Neural cell (in vitro differentiated cells): ENCODE measurements at regions not wholly inside any gene's neighbourhood (a gene's known extent, or its start where the extent isn't known, plus 50 kb on each side); places are given as distances from the start of the nearest gene placed in this dataset.
A peak's percentile ranks its signal among the peaks of the same experiment; 100 is the strongest.

Source experiments
- H2AFZ ChIP-seq: fragments of 200-600, 300-800 bp; sonication (generic), shearing (Covaris generic); 2 replicates; pipeline ENCODE4 v1.6.0; 2014; ENCODE audit warnings: low read depth, mild to moderate bottlenecking, antibody characterized with exemption, low read length, moderate library complexity
- H3F3A ChIP-seq: fragments of 200-600 bp; shearing (Covaris generic); 2 replicates; pipeline ENCODE4 v1.6.1; 2016; ENCODE audit warnings: mild to moderate bottlenecking, moderate library complexity, mixed read lengths, antibody characterized with exemption, low read length; ENCODE audit not compliant: insufficient read depth, poor library complexity, severe bottlenecking
- H3K27ac ChIP-seq: fragments of 200-600, 300-800 bp; sonication (generic), shearing (Covaris generic); 2 replicates; pipeline ENCODE4 v1.5.1; 2014; ENCODE audit warnings: mild to moderate bottlenecking, low read length, moderate library complexity
- H3K27me3 ChIP-seq: fragments of 300-800, 200-600 bp; sonication (generic), shearing (Covaris generic); 2 replicates; pipeline ENCODE4 v1.6.0; 2014; ENCODE audit warnings: mild to moderate bottlenecking, low read depth, low read length, moderate library complexity; ENCODE audit not compliant: insufficient read depth
- H3K36me3 ChIP-seq: fragments of 300-800, 200-600 bp; sonication (generic), shearing (Covaris generic); 2 replicates; pipeline ENCODE4 v1.5.1; 2014; ENCODE audit warnings: mild to moderate bottlenecking, antibody characterized with exemption, low read length, moderate library complexity; ENCODE audit not compliant: insufficient read depth
- H3K4me2 ChIP-seq: fragments of 300-800, 200-600 bp; sonication (generic), shearing (Covaris generic); 2 replicates; pipeline ENCODE4 v1.6.0; 2014; ENCODE audit warnings: mild to moderate bottlenecking, low read length
- H3K4me3 ChIP-seq: fragments of 300-800, 200-600 bp; sonication (generic), shearing (Covaris generic); 2 replicates; pipeline ENCODE4 v1.5.1; 2014; ENCODE audit warnings: mild to moderate bottlenecking, low read length, moderate library complexity
- H3K79me2 ChIP-seq: fragments of 200-600 bp; shearing (Covaris generic); replicated peaks from 2 replicates; pipeline ENCODE4 v1.6.0; 2014; ENCODE audit warnings: mild to moderate bottlenecking, low read length, moderate library complexity; ENCODE audit not compliant: insufficient read depth
- H3K9ac ChIP-seq: fragments of 300-800, 200-600 bp; sonication (generic), shearing (Covaris generic); 2 replicates; pipeline ENCODE4 v1.6.1; 2016; ENCODE audit warnings: mild to moderate bottlenecking, low read length, mixed read lengths
- H3K9me2 ChIP-seq: fragments of 200-600 bp; shearing (Covaris generic); 2 replicates; pipeline ENCODE4 v1.6.1; 2016; ENCODE audit warnings: mild to moderate bottlenecking, low read length, mixed read lengths; ENCODE audit not compliant: insufficient read depth
- H3K9me3 ChIP-seq: fragments of 200-600, 300-800 bp; sonication (generic), shearing (Covaris generic); 2 replicates; pipeline ENCODE4 v1.6.1; 2016; ENCODE audit warnings: mild to moderate bottlenecking, mixed run types, low read length, moderate library complexity, mixed read lengths
- H4K20me1 ChIP-seq: fragments of 200-600 bp; shearing (Covaris generic); 2 replicates; pipeline ENCODE4 v1.6.1; 2016; ENCODE audit warnings: mild to moderate bottlenecking, mixed run types; ENCODE audit not compliant: insufficient read depth
- EZH2 ChIP-seq: fragments of 200-600, 300-800 bp; shearing (Covaris generic), sonication (generic); IDR thresholded peaks from 2 replicates; pipeline ENCODE4 v1.6.1; 2014; ENCODE audit warnings: antibody characterized with exemption, low read length, borderline replicate concordance, mild to moderate bottlenecking; ENCODE audit not compliant: insufficient read depth, poor library complexity, severe bottlenecking
- MXI1 ChIP-seq: fragments of 450-650 bp; conservative IDR thresholded peaks from 2 replicates; pipeline ENCODE4 v1.6.1; 2014; ENCODE audit warnings: antibody characterized with exemption, mild to moderate bottlenecking; ENCODE audit not compliant: poor library complexity, severe bottlenecking
- RAD21 ChIP-seq: fragments of 450-650 bp; conservative IDR thresholded peaks from 2 replicates; pipeline ENCODE4 v1.6.1; 2014; ENCODE audit warnings: antibody characterized with exemption, mild to moderate bottlenecking, moderate library complexity
- SMC3 ChIP-seq: fragments of 450-650 bp; conservative IDR thresholded peaks from 2 replicates; pipeline ENCODE4 v1.6.1; 2014; ENCODE audit warnings: antibody characterized with exemption, mild to moderate bottlenecking, moderate library complexity; ENCODE audit not compliant: poor library complexity
- TF ChIP-seq, protein P1 (sequence below): IDR thresholded peaks from 2 replicates; pipeline ENCODE4 v1.6.1; 2012; ENCODE audit warnings: borderline replicate concordance
- TF ChIP-seq, protein P2 (sequence below): fragments of 450-650 bp; IDR thresholded peaks from 2 replicates; pipeline ENCODE4 v1.5.1; 2014; ENCODE audit warnings: antibody characterized with exemption, mild to moderate bottlenecking, moderate library complexity; ENCODE audit not compliant: poor library complexity, severe bottlenecking

DNA sequence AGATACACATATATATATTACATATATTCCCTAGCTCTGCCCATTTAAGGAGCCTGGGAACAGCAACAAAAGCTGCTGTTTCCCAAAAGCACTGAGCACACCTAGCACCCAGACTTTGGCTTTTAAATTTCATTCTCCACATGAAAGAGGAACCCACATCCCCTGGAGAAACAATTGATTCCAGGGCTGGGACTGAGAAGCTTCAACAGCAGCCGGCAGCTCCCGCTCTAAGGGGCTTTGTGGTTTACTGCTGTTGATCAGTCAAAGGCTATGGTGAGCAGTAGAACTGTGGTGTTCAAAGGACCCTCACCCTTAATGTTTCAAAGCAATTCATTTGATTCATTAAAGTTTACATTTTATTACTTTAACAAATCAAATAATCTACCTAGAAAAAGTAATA lies 83.3 kb upstream of the SLC66A3 start:
- H3K79me2 ChIP-seq: no peaks in the 10 kb centered on the region
- H3K9me3 ChIP-seq: no peaks in the 10 kb centered on the region
- H3K9me2 ChIP-seq: no peaks in the 10 kb centered on the region
- TF ChIP-seq RAD21 (no peak), EZH2 (no peak)
- TF ChIP-seq, protein P1, sequence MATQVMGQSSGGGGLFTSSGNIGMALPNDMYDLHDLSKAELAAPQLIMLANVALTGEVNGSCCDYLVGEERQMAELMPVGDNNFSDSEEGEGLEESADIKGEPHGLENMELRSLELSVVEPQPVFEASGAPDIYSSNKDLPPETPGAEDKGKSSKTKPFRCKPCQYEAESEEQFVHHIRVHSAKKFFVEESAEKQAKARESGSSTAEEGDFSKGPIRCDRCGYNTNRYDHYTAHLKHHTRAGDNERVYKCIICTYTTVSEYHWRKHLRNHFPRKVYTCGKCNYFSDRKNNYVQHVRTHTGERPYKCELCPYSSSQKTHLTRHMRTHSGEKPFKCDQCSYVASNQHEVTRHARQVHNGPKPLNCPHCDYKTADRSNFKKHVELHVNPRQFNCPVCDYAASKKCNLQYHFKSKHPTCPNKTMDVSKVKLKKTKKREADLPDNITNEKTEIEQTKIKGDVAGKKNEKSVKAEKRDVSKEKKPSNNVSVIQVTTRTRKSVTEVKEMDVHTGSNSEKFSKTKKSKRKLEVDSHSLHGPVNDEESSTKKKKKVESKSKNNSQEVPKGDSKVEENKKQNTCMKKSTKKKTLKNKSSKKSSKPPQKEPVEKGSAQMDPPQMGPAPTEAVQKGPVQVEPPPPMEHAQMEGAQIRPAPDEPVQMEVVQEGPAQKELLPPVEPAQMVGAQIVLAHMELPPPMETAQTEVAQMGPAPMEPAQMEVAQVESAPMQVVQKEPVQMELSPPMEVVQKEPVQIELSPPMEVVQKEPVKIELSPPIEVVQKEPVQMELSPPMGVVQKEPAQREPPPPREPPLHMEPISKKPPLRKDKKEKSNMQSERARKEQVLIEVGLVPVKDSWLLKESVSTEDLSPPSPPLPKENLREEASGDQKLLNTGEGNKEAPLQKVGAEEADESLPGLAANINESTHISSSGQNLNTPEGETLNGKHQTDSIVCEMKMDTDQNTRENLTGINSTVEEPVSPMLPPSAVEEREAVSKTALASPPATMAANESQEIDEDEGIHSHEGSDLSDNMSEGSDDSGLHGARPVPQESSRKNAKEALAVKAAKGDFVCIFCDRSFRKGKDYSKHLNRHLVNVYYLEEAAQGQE: no peak
- TF ChIP-seq, protein P2, sequence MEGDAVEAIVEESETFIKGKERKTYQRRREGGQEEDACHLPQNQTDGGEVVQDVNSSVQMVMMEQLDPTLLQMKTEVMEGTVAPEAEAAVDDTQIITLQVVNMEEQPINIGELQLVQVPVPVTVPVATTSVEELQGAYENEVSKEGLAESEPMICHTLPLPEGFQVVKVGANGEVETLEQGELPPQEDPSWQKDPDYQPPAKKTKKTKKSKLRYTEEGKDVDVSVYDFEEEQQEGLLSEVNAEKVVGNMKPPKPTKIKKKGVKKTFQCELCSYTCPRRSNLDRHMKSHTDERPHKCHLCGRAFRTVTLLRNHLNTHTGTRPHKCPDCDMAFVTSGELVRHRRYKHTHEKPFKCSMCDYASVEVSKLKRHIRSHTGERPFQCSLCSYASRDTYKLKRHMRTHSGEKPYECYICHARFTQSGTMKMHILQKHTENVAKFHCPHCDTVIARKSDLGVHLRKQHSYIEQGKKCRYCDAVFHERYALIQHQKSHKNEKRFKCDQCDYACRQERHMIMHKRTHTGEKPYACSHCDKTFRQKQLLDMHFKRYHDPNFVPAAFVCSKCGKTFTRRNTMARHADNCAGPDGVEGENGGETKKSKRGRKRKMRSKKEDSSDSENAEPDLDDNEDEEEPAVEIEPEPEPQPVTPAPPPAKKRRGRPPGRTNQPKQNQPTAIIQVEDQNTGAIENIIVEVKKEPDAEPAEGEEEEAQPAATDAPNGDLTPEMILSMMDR: no peak
- no peaks in the 10 kb centered on the region for H4K20me1 ChIP-seq
- no peak overlapping the region for H3K4me2 ChIP-seq
- no peaks in the 10 kb centered on the region for H3F3A ChIP-seq
- H3K27ac ChIP-seq: no peak overlapping the region
- no peaks in the 10 kb centered on the region for H3K27me3 ChIP-seq
- no peaks in the 10 kb centered on the region for H3K36me3 ChIP-seq
- H2AFZ ChIP-seq: no peak overlapping the region
- no peak overlapping the region for H3K4me3 ChIP-seq
- H3K9ac ChIP-seq: no peak overlapping the region

DNA sequence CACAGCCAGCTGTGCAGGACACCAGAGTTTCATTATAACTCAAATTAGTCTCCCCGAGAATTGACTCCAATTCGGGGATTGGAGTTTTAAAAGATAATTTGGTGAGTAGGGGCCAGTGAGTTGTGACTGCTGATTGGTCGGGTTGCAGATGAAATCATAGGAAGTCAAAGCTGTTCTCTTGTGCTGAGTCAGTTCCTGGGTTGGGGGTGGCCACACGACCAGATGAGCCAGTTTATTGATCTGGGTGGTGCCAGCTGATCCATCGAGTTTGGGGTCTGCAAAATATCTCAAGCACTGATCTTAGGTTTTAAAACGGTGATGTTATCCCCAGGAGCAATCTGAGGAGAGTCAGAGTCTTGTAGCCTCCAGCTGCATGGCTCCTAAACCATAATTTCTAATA lies 82.7 kb upstream of the SLC66A3 start:
- no peaks in the 10 kb centered on the region for H3F3A ChIP-seq
- no peak overlapping the region for H2AFZ ChIP-seq
- H3K79me2 ChIP-seq: no peaks in the 10 kb centered on the region
- TF ChIP-seq, protein P2: no peak
- no peak for TF ChIP-seq SMC3
- H3K27ac ChIP-seq: no peak overlapping the region
- H3K9me2 ChIP-seq: no peaks in the 10 kb centered on the region
- no peaks in the 10 kb centered on the region for H3K27me3 ChIP-seq
- no peak overlapping the region for H3K4me3 ChIP-seq
- H3K9ac ChIP-seq: no peak overlapping the region
- no peak overlapping the region for H3K4me2 ChIP-seq
- no peaks in the 10 kb centered on the region for H3K36me3 ChIP-seq
- no peaks in the 10 kb centered on the region for H4K20me1 ChIP-seq
- H3K9me3 ChIP-seq: no peaks in the 10 kb centered on the region

DNA sequence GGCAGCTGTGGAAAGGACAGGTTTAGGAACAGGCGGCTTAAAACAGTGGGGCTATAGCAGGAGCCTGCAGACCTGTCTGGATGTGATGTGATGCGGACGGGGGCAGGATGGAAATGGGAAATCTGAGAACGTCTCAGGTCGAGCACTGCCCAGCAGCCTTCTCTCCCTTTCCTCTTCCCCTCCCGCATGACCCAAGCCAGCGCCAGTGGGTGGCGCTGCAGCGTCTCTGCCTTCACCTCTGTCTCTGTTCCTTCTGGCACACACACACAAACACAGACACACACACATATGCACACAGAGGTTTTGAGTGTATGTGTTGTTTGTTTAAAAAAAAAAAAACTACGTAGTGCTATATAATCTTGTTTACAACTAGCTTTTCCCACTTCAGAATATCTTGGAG lies 82.0 kb upstream of the SLC66A3 start:
- Histone ChIP-seq H3F3A (no peaks in the 10 kb centered on the region), H3K4me3 (no peak overlapping the region), H3K36me3 (no peaks in the 10 kb centered on the region), H2AFZ (no peak overlapping the region), H3K9me2 (no peaks in the 10 kb centered on the region), H3K9me3 (no peaks in the 10 kb centered on the region), H4K20me1 (no peaks in the 10 kb centered on the region), H3K27ac (no peak overlapping the region), H3K79me2 (no peaks in the 10 kb centered on the region), H3K4me2 (no peak overlapping the region), H3K27me3 (no peaks in the 10 kb centered on the region), H3K9ac (no peak overlapping the region)
- TF ChIP-seq MXI1: no peak
- TF ChIP-seq, protein P2: peak; percentile 41
